Stimulated activated CD4-positive, alpha-beta T cell treated with anti-CD3 and anti-CD28 coated beads, Interleukin-1b, Interleukin-23, amount 100 ng/mL, for 4 hours (primary cell): ENCODE measurements at regions not wholly inside any gene's neighbourhood (a gene's known extent, or its start where the extent isn't known, plus 50 kb on each side); places are given as distances from the start of the nearest gene placed in this dataset.
A peak's percentile ranks its signal among the peaks of the same experiment; 100 is the strongest.
"Not testable (repeated sequence)": the region's sequence is repeated elsewhere in the genome, so short reads cannot be mapped to it uniquely, and the experiment has no call there.

Experiments used
- DNase-seq, 2 donors: peaks; one replicate each; pipeline ENCODE4 v3.0.0-alpha.2; 2020; ENCODE audit warnings: low read depth in 2 of 2

DNA sequence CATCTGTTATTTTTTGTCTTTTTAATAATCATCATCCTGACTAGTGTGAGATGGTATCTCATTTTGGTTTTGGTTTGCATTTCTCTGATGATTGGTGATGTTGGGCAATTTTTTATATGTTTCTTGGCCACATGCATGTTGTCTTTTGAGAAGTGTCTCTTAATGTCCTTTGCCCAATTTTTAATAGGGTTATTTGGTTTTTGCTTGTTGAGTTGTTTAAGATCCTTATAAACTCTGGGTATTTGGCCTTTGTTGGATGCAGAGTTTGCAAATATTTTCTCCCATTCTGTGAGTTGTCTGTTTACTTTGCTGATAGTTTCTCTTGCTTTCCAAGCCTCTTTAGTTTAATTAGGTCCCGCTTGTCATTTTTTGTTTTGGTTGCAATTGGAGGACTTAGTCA is 152.1 kb upstream of the MED14 start:
- DNase-seq = no peak

DNA sequence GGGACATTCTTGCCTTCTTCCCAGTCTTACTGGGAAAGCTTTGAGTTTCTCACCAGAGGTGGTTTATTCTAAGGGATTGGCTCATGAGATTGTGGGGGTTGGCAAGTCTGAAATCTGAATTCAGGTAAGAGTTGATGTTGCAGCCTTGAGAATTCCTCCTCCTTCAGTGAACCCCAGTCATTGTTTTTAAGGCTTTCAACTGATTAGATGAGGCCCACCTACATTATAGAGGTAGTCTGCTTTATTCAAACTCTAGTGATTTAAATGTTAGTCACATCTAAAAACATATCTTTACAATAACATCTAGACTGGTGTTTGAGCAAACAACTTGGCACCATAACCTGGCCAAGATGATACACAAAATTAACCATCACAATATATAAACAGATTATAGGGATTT is 156.5 kb upstream of the MED14 start:
- DNase-seq = no peak

DNA sequence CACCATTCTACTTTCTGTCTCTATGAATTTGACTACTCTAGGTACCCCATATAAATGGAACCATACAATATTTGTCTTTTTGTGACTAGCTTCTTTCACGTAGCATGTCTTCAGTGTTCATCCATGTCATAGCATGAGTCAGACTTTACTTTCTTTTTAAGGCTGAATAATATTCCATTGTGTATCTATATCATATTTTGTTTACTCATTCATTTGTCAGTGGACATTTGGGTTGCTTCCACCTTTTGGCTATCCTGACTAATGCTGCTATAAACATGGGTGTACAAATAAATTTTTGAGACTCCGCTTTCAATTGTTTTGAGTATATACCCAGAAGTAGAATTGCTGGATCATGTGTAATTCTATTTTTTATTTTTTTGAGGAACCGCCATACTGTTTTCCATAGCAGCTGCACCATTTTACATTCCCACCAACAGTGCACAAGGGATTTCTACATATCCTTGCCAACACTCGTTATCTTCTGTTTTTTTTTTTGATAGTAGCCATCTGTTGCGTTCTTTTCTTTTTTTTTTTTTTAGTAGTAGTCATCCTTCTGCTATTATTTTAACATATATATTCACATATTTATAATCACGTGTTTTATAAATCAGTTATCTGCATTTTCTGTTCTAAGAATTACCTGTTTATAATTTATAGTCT is 158.0 kb upstream of the MED14 start:
- DNase-seq = no peak

- DNase-seq = no peak
These were observed 159.9 kb upstream of the MED14 start for GRCh38 chrX:40895246-40895645.

DNA sequence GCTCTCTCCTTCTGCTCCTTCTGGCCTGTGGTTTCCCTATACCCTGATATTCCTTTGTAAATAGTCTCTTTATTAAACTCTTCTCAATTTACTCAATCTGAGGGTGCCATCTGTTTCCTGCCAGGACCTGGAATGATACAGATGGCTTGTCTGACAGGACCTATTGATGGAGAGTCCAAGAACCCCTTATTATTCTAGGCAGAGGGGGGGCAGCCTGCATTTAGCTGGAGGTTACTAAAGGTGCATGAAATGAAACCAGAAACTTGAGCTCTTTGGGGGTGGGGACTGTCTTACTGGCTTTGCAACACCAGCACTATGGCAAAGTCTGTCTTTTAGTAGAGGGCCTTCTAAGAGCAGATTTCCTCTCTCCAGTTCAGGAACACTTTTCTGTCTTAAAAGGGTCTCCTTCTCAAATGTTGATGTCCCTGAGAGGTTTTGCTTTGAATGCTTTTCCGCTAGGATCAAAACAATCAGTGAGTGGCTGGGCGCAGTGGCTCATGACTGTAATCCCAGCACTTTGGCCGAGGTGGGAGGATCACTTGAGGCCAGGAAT is 162.5 kb upstream of the MED14 start:
- no peak for DNase-seq

DNA sequence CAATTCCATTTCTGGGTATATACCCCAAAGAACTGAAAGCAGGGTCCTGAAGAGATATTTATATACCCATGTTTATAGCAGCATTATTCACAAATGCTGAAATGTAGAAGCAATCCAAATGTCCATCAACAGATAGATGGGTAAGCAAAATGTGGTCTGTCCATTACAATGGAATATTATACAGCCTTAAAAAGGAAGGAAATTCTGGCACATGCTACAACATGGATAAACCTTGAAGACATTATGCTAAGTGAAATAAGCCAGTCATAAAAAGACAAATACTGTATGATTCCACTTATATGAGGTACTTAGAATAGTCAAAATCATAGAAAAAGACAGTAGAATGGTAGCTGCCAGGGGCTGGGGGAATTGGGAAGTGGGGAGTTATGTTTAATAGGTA is 169.4 kb upstream of the MED14 start:
- DNase-seq = not testable (repeated sequence)

DNA sequence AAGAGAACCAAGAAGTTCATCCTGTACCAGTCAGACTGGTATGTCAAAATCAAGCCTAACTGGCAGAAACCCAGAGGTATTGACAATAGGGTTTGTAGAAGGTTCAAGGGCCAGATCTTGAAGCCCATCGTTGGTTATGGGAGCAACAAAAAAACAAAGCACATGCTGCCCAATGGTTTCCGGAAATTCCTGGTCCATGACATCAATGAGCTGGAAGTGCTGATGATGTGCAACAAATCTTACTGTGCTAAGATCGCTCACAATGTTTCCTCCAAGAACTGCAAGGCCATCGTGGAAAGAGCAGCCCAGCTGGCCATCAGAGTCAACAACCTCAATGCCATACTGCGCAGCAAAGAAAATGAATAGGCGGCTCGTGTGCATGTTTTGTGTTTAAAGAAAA is 172.7 kb upstream of the MED14 start:
- DNase-seq = no peak

- DNase-seq = no peak
These were observed 173.6 kb upstream of the MED14 start for GRCh38 chrX:40908857-40909475.

DNA sequence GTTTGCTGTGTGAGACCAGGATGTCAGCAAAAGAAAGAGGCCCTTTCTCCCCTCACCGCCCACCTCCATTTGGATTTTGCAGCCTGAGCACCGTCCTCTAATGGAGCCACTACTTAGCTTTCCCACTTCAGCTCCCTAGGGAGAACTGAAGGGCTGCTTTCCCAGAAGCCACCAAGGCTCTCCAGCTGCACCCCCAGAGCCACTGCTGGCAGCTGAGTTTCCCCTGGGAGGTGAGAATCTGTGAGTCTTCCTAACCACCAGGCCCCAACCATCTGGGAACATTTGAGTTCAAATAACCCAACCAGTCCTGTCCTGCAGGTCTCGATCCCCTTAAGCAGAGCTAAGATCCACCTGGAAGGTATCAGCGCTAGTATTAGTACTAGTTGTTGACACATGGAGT is 173.1 kb upstream of the USP9X start:
- DNase-seq = no peak

- DNase-seq = no peak
These were observed 172.7 kb upstream of the USP9X start for GRCh38 chrX:40912576-40912975.

GRCh38 chrX:40920351-40920750 is 164.9 kb upstream of the USP9X start:
- no peak for DNase-seq

DNA sequence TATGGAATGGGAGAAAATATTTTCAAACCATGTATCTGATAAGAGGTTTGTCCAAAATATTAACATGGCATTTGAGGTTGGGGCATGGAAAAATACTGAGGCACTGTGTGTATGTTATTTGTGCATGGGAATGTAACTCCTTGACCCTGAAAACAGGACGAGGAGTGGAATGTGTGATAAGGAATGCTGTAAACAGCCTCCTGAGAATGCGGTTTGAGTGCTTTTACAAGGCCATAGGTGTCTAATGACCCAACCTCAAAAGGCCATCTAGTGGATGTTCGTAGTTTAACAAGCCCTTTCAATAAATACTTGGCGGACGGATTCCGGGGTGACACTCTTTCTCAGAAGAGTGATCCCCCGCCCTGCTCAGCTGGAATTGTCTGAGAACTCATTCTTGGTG is 162.9 kb upstream of the USP9X start:
- DNase-seq = no peak

GRCh38 chrX:40926739-40927427 is 158.4 kb upstream of the USP9X start:
- not testable (repeated sequence) for DNase-seq

- DNase-seq = no peak
These were observed 157.2 kb upstream of the USP9X start for GRCh38 chrX:40928076-40928475.

DNA sequence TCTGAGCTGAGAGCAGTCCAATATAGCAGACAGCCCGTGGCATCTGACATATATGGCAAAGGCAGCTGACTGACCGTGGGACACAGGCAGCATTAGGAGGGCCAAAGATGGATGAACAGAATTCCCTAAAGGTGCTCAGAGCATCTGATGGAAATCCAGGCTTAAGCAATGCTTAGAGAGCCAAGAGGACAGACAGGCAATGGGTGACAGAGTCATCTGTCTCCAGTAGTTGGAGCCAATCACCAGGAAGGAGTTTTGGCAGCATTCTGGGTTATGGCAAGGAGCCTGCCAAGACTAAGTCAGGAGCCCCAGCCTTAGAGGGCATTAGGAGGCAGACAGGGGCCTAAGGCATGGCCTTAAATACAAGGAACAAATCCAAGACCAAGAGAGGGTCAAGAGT is 153.3 kb upstream of the USP9X start:
- DNase-seq = no peak

DNA sequence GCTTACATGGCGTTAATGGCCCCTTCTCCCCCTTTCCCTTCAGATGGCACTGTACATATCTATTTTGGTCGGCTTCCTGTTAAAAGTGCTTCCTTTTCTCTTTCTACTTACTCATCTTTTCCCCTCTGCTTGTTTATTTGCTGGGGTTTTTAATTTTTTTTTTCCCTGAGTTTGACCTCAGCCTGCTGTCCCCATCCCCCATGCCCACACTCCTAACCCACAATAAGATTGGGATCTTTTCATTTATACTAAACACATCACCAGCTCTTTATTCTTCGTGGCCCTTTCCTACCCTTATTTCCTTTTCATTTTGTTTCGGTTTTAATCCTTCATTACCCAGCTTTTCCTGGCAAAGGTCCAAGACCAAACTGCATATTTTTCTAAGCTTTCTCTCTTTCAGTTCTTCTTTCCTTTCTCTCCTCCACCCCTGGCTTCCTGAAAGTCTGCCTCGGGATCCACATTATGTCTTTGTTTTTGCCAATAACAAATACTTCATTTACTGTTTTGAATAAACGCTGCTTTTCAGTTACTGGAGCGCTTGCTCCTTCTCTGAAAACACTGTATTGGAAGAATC is 152.0 kb upstream of the USP9X start:
- DNase-seq = peak; percentile 12 to 17

GRCh38 chrX:40933706-40934425 is 151.4 kb upstream of the USP9X start:
- no peak for DNase-seq

- no peak for DNase-seq
These were observed 148.4 kb upstream of the USP9X start for GRCh38 chrX:40936827-40937226.

- no peak for DNase-seq
These were observed 146.8 kb upstream of the USP9X start for GRCh38 chrX:40938423-40938822.

GRCh38 chrX:40943093-40943641 is 142.1 kb upstream of the USP9X start:
- no peak for DNase-seq

DNA sequence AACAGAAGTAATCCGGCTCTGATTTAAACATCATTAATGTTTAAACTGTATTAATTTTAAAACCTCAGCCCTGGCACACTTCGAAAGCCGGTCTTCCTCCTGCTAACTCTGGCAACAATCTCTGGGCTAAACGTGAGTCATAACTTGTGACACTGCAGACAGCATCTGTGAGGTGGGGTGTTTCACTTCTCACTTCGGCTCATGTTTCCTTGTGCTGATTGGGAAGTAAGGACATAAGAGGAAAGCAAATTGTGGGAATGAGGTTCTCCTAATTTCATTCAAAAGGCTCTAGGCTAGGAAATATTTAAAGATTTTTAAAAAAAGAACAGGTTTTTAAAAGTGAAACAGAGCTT is 139.9 kb upstream of the USP9X start:
- DNase-seq = no peak

DNA sequence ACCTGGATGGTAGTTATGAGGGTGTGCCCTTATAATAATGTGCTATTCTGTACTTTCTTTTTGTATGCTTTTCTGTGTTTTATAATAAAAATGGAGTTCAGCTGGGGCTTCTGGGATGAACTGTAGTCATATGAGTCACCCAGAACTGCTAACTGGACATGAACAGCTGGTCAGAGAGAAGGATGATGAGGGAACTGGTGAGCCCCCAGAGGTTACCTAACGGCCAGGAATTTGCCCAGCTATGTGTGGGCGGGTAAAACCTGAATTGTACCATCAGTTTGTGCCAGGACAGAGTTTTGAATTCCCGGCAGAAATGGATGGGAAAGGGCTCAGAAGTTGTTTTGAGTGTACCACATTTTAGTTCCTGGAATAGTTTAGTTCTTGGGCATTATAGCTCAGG is 138.0 kb upstream of the USP9X start:
- DNase-seq = no peak
